Astrocyte (in vitro differentiated cells and primary cell): ENCODE measurements at regions not wholly inside any gene's neighbourhood (a gene's known extent, or its start where the extent isn't known, plus 50 kb on each side); places are given as distances from the start of the nearest gene placed in this dataset.

Experiments
- DNase-seq: peaks from one replicate; pipeline ENCODE4 v3.0.0-alpha.2; 2010; ENCODE audit warnings: low read depth
- FAIRE-seq: peaks from 2 replicates; lab custom pipeline; 2011; peaks lifted over from hg19 to GRCh38; lab: Jason Lieb, UNC
- H2AFZ ChIP-seq: 2 replicates; pipeline ENCODE4 v1.6.0; 2012; ENCODE audit warnings: low read depth, low read length, inconsistent platforms
- H3K27ac ChIP-seq: 2 replicates; pipeline ENCODE4 v1.5.1; 2011; ENCODE audit warnings: low read depth, low read length, inconsistent platforms
- H3K27me3 ChIP-seq: 2 replicates; pipeline ENCODE4 v1.6.0; 2011; ENCODE audit warnings: low read length, inconsistent platforms; ENCODE audit not compliant: insufficient read depth
- H3K36me3 ChIP-seq: 2 replicates; pipeline ENCODE4 v1.5.1; 2011; ENCODE audit warnings: low read length, inconsistent platforms; ENCODE audit not compliant: insufficient read depth
- H3K4me1 ChIP-seq: 2 replicates; pipeline ENCODE4 v1.5.1; 2011; ENCODE audit warnings: low read length, inconsistent platforms; ENCODE audit not compliant: insufficient read depth
- H3K4me2 ChIP-seq: 2 replicates; pipeline ENCODE4 v1.6.0; 2012; ENCODE audit warnings: low read length, inconsistent platforms
- H3K4me3 ChIP-seq: 2 replicates; pipeline ENCODE4 v1.5.1; 2011; ENCODE audit warnings: low read depth, mild to moderate bottlenecking, low read length, inconsistent platforms; ENCODE audit not compliant: insufficient read depth
- H3K79me2 ChIP-seq: 2 replicates; pipeline ENCODE4 v1.6.0; 2012; ENCODE audit warnings: mild to moderate bottlenecking, low read length, inconsistent platforms; ENCODE audit not compliant: insufficient read depth
- H3K9ac ChIP-seq: 2 replicates; pipeline ENCODE4 v1.6.0; 2012; ENCODE audit warnings: mild to moderate bottlenecking, low read length, inconsistent platforms
- H3K9me3 ChIP-seq: 2 replicates; pipeline ENCODE4 v1.5.1; 2012; ENCODE audit warnings: low read depth, mild to moderate bottlenecking, low read length, inconsistent platforms; ENCODE audit not compliant: insufficient read depth
- H4K20me1 ChIP-seq: 2 replicates; pipeline ENCODE4 v1.6.0; 2012; ENCODE audit warnings: low read length, inconsistent platforms; ENCODE audit not compliant: insufficient read depth
- H3K27ac Mint-ChIP-seq: one replicate; pipeline ENCODE4 v1.8.0; 2021; ENCODE audit warnings: mild to moderate bottlenecking, mixed read lengths; ENCODE audit not compliant: unreplicated experiment
- H3K27me3 Mint-ChIP-seq: one replicate; pipeline ENCODE4 v1.8.0; 2021; ENCODE audit warnings: low read depth, mixed read lengths; ENCODE audit not compliant: unreplicated experiment
- H3K36me3 Mint-ChIP-seq: one replicate; pipeline ENCODE4 v1.8.0; 2021; ENCODE audit warnings: low read depth, mixed read lengths; ENCODE audit not compliant: unreplicated experiment
- H3K4me1 Mint-ChIP-seq: one replicate; pipeline ENCODE4 v1.8.0; 2021; ENCODE audit warnings: low read depth, mixed read lengths; ENCODE audit not compliant: unreplicated experiment
- H3K4me3 Mint-ChIP-seq: one replicate; pipeline ENCODE4 v1.8.0; 2021; ENCODE audit warnings: mild to moderate bottlenecking, moderate library complexity, mixed read lengths; ENCODE audit not compliant: unreplicated experiment
- H3K9me3 Mint-ChIP-seq: one replicate; pipeline ENCODE4 v1.8.0; 2021; ENCODE audit warnings: mild to moderate bottlenecking, mixed read lengths; ENCODE audit not compliant: unreplicated experiment
- CTCF ChIP-seq: IDR thresholded peaks from 2 replicates; pipeline ENCODE4 v1.5.1; 2011; ENCODE audit warnings: low read depth, mild to moderate bottlenecking, inconsistent platforms, low read length, moderate library complexity; ENCODE audit not compliant: insufficient read depth
- EZH2 ChIP-seq: IDR thresholded peaks from 2 replicates; pipeline ENCODE4 v1.6.1; 2012; ENCODE audit warnings: mild to moderate bottlenecking, low read length, inconsistent platforms; ENCODE audit not compliant: insufficient read depth

GRCh38 chr1:172724765-172725613 lies 66.1 kb downstream of the FASLG start:
- Histone ChIP-seq H2AFZ (no peak overlapping the region), H4K20me1 (no peaks in the 10 kb centered on the region), H3K36me3 (no peaks in the 10 kb centered on the region), H3K27ac (no peak overlapping the region), H3K27me3 (no peaks in the 10 kb centered on the region), H3K79me2 (no peaks in the 10 kb centered on the region), H3K4me3 (no peak overlapping the region), H3K4me2 (no peak overlapping the region), H3K4me1 (peaks cover 3% of the 10 kb centered on the region), H3K9me3 (peaks cover 3% of the 10 kb centered on the region), H3K9ac (no peak overlapping the region)
- Mint-ChIP-seq H3K27me3 (peaks cover 1% of the 10 kb centered on the region), H3K27ac (no peak overlapping the region), H3K36me3 (no peaks in the 10 kb centered on the region), H3K4me1 (peaks cover 9% of the 10 kb centered on the region), H3K4me3 (no peak overlapping the region), H3K9me3 (peaks cover 16% of the 10 kb centered on the region)
- TF ChIP-seq EZH2 (no peak), CTCF (no peak)
- FAIRE-seq, result no peak
- no peak for DNase-seq

DNA sequence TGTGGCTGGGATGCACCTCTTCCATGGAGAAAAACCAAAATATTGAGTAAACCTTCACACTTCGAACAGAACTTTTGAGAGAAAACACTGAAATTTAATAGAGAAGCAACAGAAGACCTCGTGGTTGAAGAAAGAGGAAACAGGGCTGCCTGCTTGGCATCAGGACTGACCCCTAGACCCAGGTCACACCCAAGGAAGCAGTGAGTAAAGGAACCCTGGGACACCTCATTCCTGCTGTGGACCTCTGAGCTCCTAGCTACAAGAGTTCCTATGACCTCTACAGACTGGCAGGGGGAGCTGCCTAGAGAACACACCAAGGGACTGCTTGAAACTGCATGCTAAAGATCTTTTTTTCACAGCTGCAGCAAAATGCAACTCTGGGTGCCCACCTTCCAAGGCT lies 67.8 kb downstream of the FASLG start:
- no peak overlapping the region for H3K4me3 ChIP-seq
- Mint-ChIP-seq H3K4me3 (no peak overlapping the region), H3K27me3 (peaks cover 1% of the 10 kb centered on the region), H3K9me3 (peaks cover 16% of the 10 kb centered on the region), H3K4me1 (peaks cover 9% of the 10 kb centered on the region), H3K27ac (no peak overlapping the region), H3K36me3 (no peaks in the 10 kb centered on the region)
- no peak overlapping the region for H2AFZ ChIP-seq
- no peaks in the 10 kb centered on the region for H3K36me3 ChIP-seq
- DNase-seq (no peak), FAIRE-seq (no peak)
- H3K27me3 ChIP-seq, result no peaks in the 10 kb centered on the region
- H3K4me1 ChIP-seq, result peaks cover 3% of the 10 kb centered on the region
- H3K9ac ChIP-seq, result no peak overlapping the region
- H3K79me2 ChIP-seq, result no peaks in the 10 kb centered on the region
- no peaks in the 10 kb centered on the region for H4K20me1 ChIP-seq
- peaks cover 3% of the 10 kb centered on the region for H3K9me3 ChIP-seq
- H3K4me2 ChIP-seq, result no peak overlapping the region
- no peak overlapping the region for H3K27ac ChIP-seq
- TF ChIP-seq CTCF, result no peak
- no peak for TF ChIP-seq EZH2

DNA sequence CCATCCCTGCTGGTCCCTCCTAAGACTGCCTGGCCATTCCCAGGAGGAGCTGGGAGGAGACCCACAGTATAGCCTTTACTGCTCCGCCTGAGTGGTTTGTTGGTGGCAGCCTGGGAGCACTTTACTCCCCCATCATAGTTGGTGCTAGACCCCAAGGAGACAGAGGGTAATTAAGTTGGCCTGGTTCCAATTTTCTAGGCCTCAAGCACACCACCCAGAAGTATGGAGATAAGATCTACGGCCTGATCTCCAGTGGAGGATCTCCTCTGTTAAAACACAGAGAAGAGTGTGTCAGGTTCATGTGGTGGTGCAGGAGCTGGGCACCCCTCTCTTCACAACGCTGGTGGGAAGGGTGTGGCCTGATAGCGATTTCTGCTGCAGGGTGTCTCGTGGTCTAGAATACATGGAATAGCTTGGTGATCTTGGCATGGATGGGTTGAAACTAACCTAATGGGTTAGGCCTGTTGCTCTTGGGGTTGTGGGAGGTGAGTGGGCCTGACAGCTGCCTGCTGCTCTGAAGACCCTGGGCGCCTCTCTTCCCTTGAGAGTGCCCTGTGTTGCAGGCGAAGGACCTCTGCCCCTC lies 68.5 kb downstream of the FASLG start:
- Histone ChIP-seq H3K4me2 (no peak overlapping the region), H3K79me2 (no peaks in the 10 kb centered on the region), H3K9ac (no peak overlapping the region), H3K27me3 (no peaks in the 10 kb centered on the region), H2AFZ (no peak overlapping the region), H3K4me3 (no peak overlapping the region), H3K27ac (no peak overlapping the region), H4K20me1 (no peaks in the 10 kb centered on the region), H3K36me3 (no peaks in the 10 kb centered on the region), H3K9me3 (peaks cover 3% of the 10 kb centered on the region), H3K4me1 (peaks cover 3% of the 10 kb centered on the region)
- peaks cover 9% of the 10 kb centered on the region for H3K4me1 Mint-ChIP-seq
- peaks cover 1% of the 10 kb centered on the region for H3K27me3 Mint-ChIP-seq
- no peak overlapping the region for H3K27ac Mint-ChIP-seq
- DNase-seq, result no peak
- TF ChIP-seq EZH2 (no peak), CTCF (no peak)
- H3K36me3 Mint-ChIP-seq, result no peaks in the 10 kb centered on the region
- no peak overlapping the region for H3K4me3 Mint-ChIP-seq
- H3K9me3 Mint-ChIP-seq, result peaks cover 16% of the 10 kb centered on the region
- FAIRE-seq, result no peak
